Keratinocyte (primary cell): ENCODE measurements at regions not wholly inside any gene's neighbourhood (a gene's known extent, or its start where the extent isn't known, plus 50 kb on each side); places are given as distances from the start of the nearest gene placed in this dataset.

ENCODE experiments used
- DNase-seq: peaks from one replicate; pipeline ENCODE4 v3.0.0-alpha.2; 2011; ENCODE audit warnings: low read depth, missing footprints, low spot score
- FAIRE-seq: peaks from 2 replicates; lab custom pipeline; 2011; peaks lifted over from hg19 to GRCh38; lab: Jason Lieb, UNC
- H2AFZ ChIP-seq: 2 replicates; pipeline ENCODE4 v1.6.0; 2012; ENCODE audit warnings: low read length, control low read depth, inconsistent platforms; ENCODE audit not compliant: control insufficient read depth
- H3K27ac ChIP-seq: 2 replicates; pipeline ENCODE4 v1.5.1; 2011; ENCODE audit warnings: low read length; ENCODE audit not compliant: control insufficient read depth, insufficient read depth
- H3K27me3 ChIP-seq: 3 replicates; pipeline ENCODE4 v1.6.0; 2011; ENCODE audit warnings: low read length; ENCODE audit not compliant: control insufficient read depth, insufficient read depth; ENCODE audit errors: extremely low read depth
- H3K36me3 ChIP-seq, 2 experiments: 2 replicates in 1 of 2; 3 replicates in 1 of 2; pipeline ENCODE4 v1.5.1; 2011; ENCODE audit warnings: low read length in 2 of 2, mild to moderate bottlenecking in 1 of 2; ENCODE audit not compliant: control insufficient read depth in 2 of 2, insufficient read depth in 2 of 2; ENCODE audit errors: extremely low read depth in 1 of 2
- H3K4me1 ChIP-seq: 3 replicates; pipeline ENCODE4 v1.5.1; 2011; ENCODE audit warnings: low read length; ENCODE audit not compliant: control insufficient read depth, insufficient read depth; ENCODE audit errors: extremely low read depth
- H3K4me2 ChIP-seq: 3 replicates; pipeline ENCODE4 v1.6.0; 2011; ENCODE audit warnings: low read depth, low read length; ENCODE audit not compliant: control insufficient read depth, insufficient read depth; ENCODE audit errors: extremely low read depth
- H3K4me3 ChIP-seq, 3 experiments: fragments of 200-600 bp in 1 of 3; sonication (generic) in 1 of 3; 2 replicates in 2 of 3; 3 replicates in 1 of 3; pipeline ENCODE4 v1.5.1; 2011 to 2016; ENCODE audit warnings: low read length in 3 of 3, mild to moderate bottlenecking in 3 of 3, control low read depth in 2 of 3, inconsistent platforms in 1 of 3, low read depth in 1 of 3, mixed read lengths in 1 of 3, mixed run types in 1 of 3, moderate library complexity in 1 of 3; ENCODE audit not compliant: control insufficient read depth in 2 of 3, insufficient read depth in 2 of 3; ENCODE audit errors: extremely low read depth in 1 of 3
- H3K79me2 ChIP-seq: 2 replicates; pipeline ENCODE4 v1.6.0; 2012; ENCODE audit warnings: low read length; ENCODE audit not compliant: control insufficient read depth, insufficient read depth
- H3K9ac ChIP-seq: 3 replicates; pipeline ENCODE4 v1.6.0; 2011; ENCODE audit warnings: low read length; ENCODE audit not compliant: control insufficient read depth, insufficient read depth; ENCODE audit errors: extremely low read depth
- H3K9me1 ChIP-seq: 3 replicates; pipeline ENCODE4 v1.6.0; 2011; ENCODE audit warnings: low read length; ENCODE audit not compliant: control insufficient read depth, insufficient read depth; ENCODE audit errors: extremely low read depth
- H3K9me3 ChIP-seq: 2 replicates; pipeline ENCODE4 v1.5.1; 2012; ENCODE audit warnings: low read depth, low read length; ENCODE audit not compliant: control insufficient read depth
- H4K20me1 ChIP-seq: 3 replicates; pipeline ENCODE4 v1.6.0; 2011; ENCODE audit warnings: low read length; ENCODE audit not compliant: control insufficient read depth, insufficient read depth; ENCODE audit errors: extremely low read depth
- EZH2 ChIP-seq: IDR thresholded peaks from one replicate; pipeline ENCODE4 v1.6.1; 2012; ENCODE audit warnings: inconsistent platforms, mild to moderate bottlenecking, low read length, moderate library complexity
- dilution Hi-C: fragments of 300-500 bp; cut with MboI; formaldehyde crosslinking; loops from one replicate; pipeline ENCODE4 v1.7.0; 2020; ENCODE audit warnings: low sequenced_read_pairs; ENCODE audit not compliant: extremely low pct_ligation_motif_present
- TF ChIP-seq, protein P1 (sequence below), 3 experiments: IDR thresholded peaks in 1 of 3; conservative IDR thresholded peaks in 1 of 3; optimal IDR thresholded peaks in 1 of 3; 2 replicates in 2 of 3; 3 replicates in 1 of 3; pipeline versions ENCODE3 to v1.5.1; 2011; ENCODE audit warnings: low read length in 3 of 3, mild to moderate bottlenecking in 3 of 3, moderate library complexity in 2 of 3, control low read depth in 1 of 3, inconsistent platforms in 1 of 3; ENCODE audit not compliant: insufficient read depth in 2 of 3; ENCODE audit errors: extremely low read depth in 1 of 3

DNA sequence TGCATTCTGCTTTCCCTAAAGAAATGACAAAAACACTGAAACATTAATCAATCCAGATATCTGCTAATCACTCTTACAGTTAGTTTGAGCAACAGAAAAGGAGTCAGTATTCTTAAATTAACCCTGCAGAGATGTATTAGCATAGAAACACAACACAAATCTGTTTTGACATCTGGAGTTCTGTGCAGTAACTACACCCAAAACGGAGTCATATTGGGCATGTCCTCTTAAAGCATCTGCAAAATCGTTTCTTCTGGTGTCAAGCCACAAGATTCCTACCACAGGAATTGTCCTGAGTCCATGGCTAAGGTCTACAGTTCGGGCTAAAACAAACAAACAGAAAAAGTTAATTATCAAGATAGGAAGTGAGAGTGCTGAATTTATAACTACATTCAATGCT lies 332.1 kb upstream of the PKN2 start:
- FAIRE-seq (no peak), DNase-seq (no peak)
- Histone ChIP-seq H2AFZ (no peak overlapping the region), H3K36me3 (no peaks in the 10 kb centered on the region), H3K4me1 (no peaks in the 10 kb centered on the region), H3K27ac (no peak overlapping the region), H3K27me3 (no peaks in the 10 kb centered on the region), H3K4me2 (no peak overlapping the region), H3K9me1 (no peaks in the 10 kb centered on the region), H3K9me3 (no peaks in the 10 kb centered on the region), H3K9ac (no peak overlapping the region), H4K20me1 (no peaks in the 10 kb centered on the region), H3K4me3 (no peak overlapping the region), H3K79me2 (no peaks in the 10 kb centered on the region)
- TF ChIP-seq EZH2 = no peak
- TF ChIP-seq, protein P1, sequence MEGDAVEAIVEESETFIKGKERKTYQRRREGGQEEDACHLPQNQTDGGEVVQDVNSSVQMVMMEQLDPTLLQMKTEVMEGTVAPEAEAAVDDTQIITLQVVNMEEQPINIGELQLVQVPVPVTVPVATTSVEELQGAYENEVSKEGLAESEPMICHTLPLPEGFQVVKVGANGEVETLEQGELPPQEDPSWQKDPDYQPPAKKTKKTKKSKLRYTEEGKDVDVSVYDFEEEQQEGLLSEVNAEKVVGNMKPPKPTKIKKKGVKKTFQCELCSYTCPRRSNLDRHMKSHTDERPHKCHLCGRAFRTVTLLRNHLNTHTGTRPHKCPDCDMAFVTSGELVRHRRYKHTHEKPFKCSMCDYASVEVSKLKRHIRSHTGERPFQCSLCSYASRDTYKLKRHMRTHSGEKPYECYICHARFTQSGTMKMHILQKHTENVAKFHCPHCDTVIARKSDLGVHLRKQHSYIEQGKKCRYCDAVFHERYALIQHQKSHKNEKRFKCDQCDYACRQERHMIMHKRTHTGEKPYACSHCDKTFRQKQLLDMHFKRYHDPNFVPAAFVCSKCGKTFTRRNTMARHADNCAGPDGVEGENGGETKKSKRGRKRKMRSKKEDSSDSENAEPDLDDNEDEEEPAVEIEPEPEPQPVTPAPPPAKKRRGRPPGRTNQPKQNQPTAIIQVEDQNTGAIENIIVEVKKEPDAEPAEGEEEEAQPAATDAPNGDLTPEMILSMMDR (optimal IDR thresholded peaks at IDR 0.05 in 1 of 3, IDR thresholded peaks at IDR 0.05 in 1 of 3, conservative IDR thresholded peaks at IDR 0.05 in 1 of 3; ENCODE audit: extremely low read depth in 1 of 3, insufficient read depth in 2 of 3, low read length in 3 of 3) = no peak
- dilution Hi-C loops = no loop called here

DNA sequence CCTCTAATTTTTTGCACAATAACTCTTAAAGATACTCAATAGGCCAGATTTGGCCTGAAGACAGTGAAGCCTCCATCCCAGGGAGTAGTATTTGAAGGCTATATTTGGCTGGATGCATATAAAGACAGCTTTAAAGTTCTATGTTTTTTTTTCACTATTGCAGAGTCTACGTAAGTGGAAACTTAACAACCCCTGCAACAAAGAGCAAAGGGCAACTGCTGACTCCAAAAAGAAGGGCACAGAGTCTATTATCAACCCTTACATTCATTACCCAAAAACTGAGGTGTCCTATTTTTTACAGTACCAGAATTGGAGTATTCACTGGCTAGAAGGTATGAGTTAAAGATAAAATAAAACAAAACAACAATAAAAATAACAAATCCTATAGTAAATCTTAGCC lies 329.8 kb upstream of the PKN2 start:
- H3K9me3 ChIP-seq = no peaks in the 10 kb centered on the region
- no peak overlapping the region for H2AFZ ChIP-seq
- no peak overlapping the region for H3K4me3 ChIP-seq
- TF ChIP-seq, protein P1 (optimal IDR thresholded peaks at IDR 0.05 in 1 of 3, IDR thresholded peaks at IDR 0.05 in 1 of 3, conservative IDR thresholded peaks at IDR 0.05 in 1 of 3; ENCODE audit: extremely low read depth in 1 of 3, insufficient read depth in 2 of 3, low read length in 3 of 3) = no peak
- H3K9ac ChIP-seq = no peak overlapping the region
- no peaks in the 10 kb centered on the region for H4K20me1 ChIP-seq
- dilution Hi-C loops = no loop called here
- no peak overlapping the region for H3K4me2 ChIP-seq
- DNase-seq = no peak
- no peaks in the 10 kb centered on the region for H3K79me2 ChIP-seq
- no peaks in the 10 kb centered on the region for H3K9me1 ChIP-seq
- no peak for FAIRE-seq
- no peaks in the 10 kb centered on the region for H3K36me3 ChIP-seq
- no peak overlapping the region for H3K27ac ChIP-seq
- H3K4me1 ChIP-seq = no peaks in the 10 kb centered on the region
- no peaks in the 10 kb centered on the region for H3K27me3 ChIP-seq
